GM12891 (cell line): ENCODE measurements at regions not wholly inside any gene's neighbourhood (a gene's known extent, or its start where the extent isn't known, plus 50 kb on each side); places are given as distances from the start of the nearest gene placed in this dataset.

ENCODE experiments used
- DNase-seq: peaks from one replicate; pipeline ENCODE4 v3.0.0; 2011; ENCODE audit warnings: low spot score; ENCODE audit not compliant: insufficient read length
- FAIRE-seq: peaks from 2 replicates; lab custom pipeline; 2011; peaks lifted over from hg19 to GRCh38; lab: Jason Lieb, UNC
- PAX5 ChIP-seq: IDR thresholded peaks from 2 replicates; pipeline ENCODE4 v1.6.1; 2011; ENCODE audit warnings: low read length, moderate library complexity, mild to moderate bottlenecking; ENCODE audit not compliant: insufficient read depth, severe bottlenecking
- POLR2A ChIP-seq: IDR thresholded peaks from 2 replicates; pipeline ENCODE4 v1.6.1; 2011; ENCODE audit warnings: low read depth, low read length, control low read depth
- POLR2AphosphoS5 ChIP-seq: IDR thresholded peaks from 2 replicates; pipeline ENCODE4 v1.6.1; 2011; ENCODE audit warnings: low read depth, low read length, control low read depth
- POU2F2 ChIP-seq: IDR thresholded peaks from 2 replicates; pipeline ENCODE4 v1.6.1; 2011; ENCODE audit warnings: low read depth, mild to moderate bottlenecking, control low read depth, low read length, moderate library complexity
- SPI1 ChIP-seq: IDR thresholded peaks from 2 replicates; pipeline ENCODE4 v1.6.1; 2011; ENCODE audit warnings: low read depth, low read length, control low read depth
- TAF1 ChIP-seq: IDR thresholded peaks from 2 replicates; pipeline ENCODE4 v1.6.1; 2011; ENCODE audit warnings: low read depth, low read length, control low read depth

GRCh38 chr6:144898052-144898689 lies 613.0 kb downstream of the UTRN start:
- TF ChIP-seq POLR2A (no peak), PAX5 (no peak), POU2F2 (no peak), TAF1 (no peak), POLR2AphosphoS5 (no peak), SPI1 (no peak)
- FAIRE-seq = no peak

GRCh38 chr6:144898741-144899140 lies 613.6 kb downstream of the UTRN start:
- no peak for FAIRE-seq
- no peak for DNase-seq
- TF ChIP-seq SPI1 = no peak
- no peak for TF ChIP-seq POLR2AphosphoS5
- TF ChIP-seq POU2F2 = no peak
- no peak for TF ChIP-seq PAX5
- TF ChIP-seq POLR2A = no peak
- no peak for TF ChIP-seq TAF1

More at GRCh38 chr6:144898052-144898689, 613.0 kb downstream of the UTRN start:
- no peak for DNase-seq

- TF ChIP-seq SPI1 = no peak
- no peak for TF ChIP-seq PAX5
- no peak for TF ChIP-seq POLR2A
- TF ChIP-seq POLR2AphosphoS5 = no peak
- no peak for TF ChIP-seq POU2F2
- TF ChIP-seq TAF1 = no peak
- FAIRE-seq = no peak
These were observed 614.0 kb downstream of the UTRN start for GRCh38 chr6:144899161-144899560.

GRCh38 chr6:144901412-144901811 lies 616.3 kb downstream of the UTRN start:
- FAIRE-seq (no peak), DNase-seq (no peak)
- TF ChIP-seq PAX5 = no peak
- no peak for TF ChIP-seq SPI1
- TF ChIP-seq POLR2A = no peak
- no peak for TF ChIP-seq TAF1
- TF ChIP-seq POU2F2 = no peak
- no peak for TF ChIP-seq POLR2AphosphoS5

More at GRCh38 chr6:144899161-144899560, 614.0 kb downstream of the UTRN start:
- no peak for DNase-seq

GRCh38 chr6:144908004-144908403 lies 622.9 kb downstream of the UTRN start:
- FAIRE-seq (no peak), DNase-seq (no peak)
- TF ChIP-seq SPI1 = no peak
- TF ChIP-seq POLR2A = no peak
- no peak for TF ChIP-seq PAX5
- no peak for TF ChIP-seq POLR2AphosphoS5
- TF ChIP-seq POU2F2 = no peak
- TF ChIP-seq TAF1 = no peak

- FAIRE-seq (no peak), DNase-seq (no peak)
- TF ChIP-seq TAF1 = no peak
- no peak for TF ChIP-seq SPI1
- no peak for TF ChIP-seq POLR2A
- TF ChIP-seq POLR2AphosphoS5 = no peak
- TF ChIP-seq PAX5 = no peak
- no peak for TF ChIP-seq POU2F2
These were observed 624.7 kb downstream of the UTRN start for GRCh38 chr6:144909753-144910285.

GRCh38 chr6:144911322-144911721 lies 626.2 kb downstream of the UTRN start:
- FAIRE-seq = no peak
- no peak for DNase-seq

GRCh38 chr6:144912474-144912873 lies 627.3 kb downstream of the UTRN start:
- no peak for TF ChIP-seq PAX5
- no peak for TF ChIP-seq POLR2AphosphoS5
- TF ChIP-seq TAF1 = no peak
- no peak for TF ChIP-seq SPI1
- DNase-seq = no peak
- FAIRE-seq = no peak

More at GRCh38 chr6:144911322-144911721, 626.2 kb downstream of the UTRN start:
- peak; percentile 64 for TF ChIP-seq SPI1
- no peak for TF ChIP-seq TAF1

GRCh38 chr6:144918073-144918472 lies 632.9 kb downstream of the UTRN start:
- FAIRE-seq = no peak
- TF ChIP-seq POLR2AphosphoS5 = no peak
- no peak for TF ChIP-seq SPI1
- TF ChIP-seq POLR2A = no peak
- no peak for DNase-seq

GRCh38 chr6:144919560-144919959 lies 634.4 kb downstream of the UTRN start:
- FAIRE-seq (no peak), DNase-seq (no peak)
- no peak for TF ChIP-seq PAX5

GRCh38 chr6:144920391-144920961 lies 635.3 kb downstream of the UTRN start:
- TF ChIP-seq POLR2AphosphoS5 = no peak
- FAIRE-seq (no peak), DNase-seq (no peak)
